ENCODE measurements at regions not wholly inside any gene's neighbourhood (a gene's known extent, or its start where the extent isn't known, plus 50 kb on each side); places are given as distances from the start of the nearest gene placed in this dataset.

DNA sequence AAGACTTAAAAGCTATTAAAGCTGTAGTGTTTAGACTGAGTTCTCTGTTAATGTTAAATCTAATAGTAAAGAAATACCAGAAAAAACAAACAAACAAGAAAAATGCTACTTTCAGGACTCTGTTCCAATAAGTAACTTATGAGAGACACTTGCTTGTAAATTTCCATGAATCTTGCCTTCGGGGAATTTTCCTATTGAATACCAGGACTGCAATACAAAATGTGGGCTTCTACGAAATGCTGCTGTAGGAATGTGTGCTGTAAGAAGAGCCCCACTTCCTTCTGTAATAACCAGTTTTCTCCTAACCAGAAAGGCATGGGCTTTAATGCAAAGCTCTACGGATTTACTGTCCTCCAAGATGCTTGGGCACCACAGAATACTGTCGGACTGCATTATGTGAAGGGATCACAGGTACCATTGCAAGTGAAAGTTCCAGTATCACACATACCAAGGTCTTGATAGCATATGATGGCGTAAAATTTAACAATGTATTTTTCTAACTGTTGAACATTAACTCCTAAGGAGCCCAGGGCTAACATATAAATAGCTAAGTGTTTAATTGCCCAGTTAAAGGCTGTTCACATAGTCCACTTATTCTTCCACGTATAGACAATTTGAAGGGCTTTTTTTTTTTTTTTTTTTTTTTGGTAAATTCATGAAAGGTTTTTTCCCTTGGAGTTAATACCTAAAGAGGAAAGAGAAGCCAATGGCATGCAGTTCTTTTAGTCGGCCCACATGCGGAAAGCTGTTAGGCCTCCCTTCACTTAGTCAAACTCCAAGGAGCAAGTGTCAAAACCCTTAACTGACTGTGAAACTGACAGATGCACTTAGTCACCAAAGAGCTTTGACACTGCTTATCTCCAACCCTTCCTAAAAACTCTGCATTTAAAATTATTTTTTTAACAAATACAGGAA lies 564.0 kb upstream of the POU3F3 start:
- in situ Hi-C loops (cut with MboI), result no loop called here
- no peak for TF ChIP-seq EZH2 (IDR thresholded peaks at IDR 0.05; ENCODE audit: insufficient read depth, poor library complexity, severe bottlenecking)
- TF ChIP-seq EZH2phosphoT487 (IDR thresholded peaks at IDR 0.05; ENCODE audit: insufficient read depth, low read depth), result no peak
- WGBS, 2 experiments (ENCODE audit: low coverage in 1 of 2, low lambda C conversion rate in 2 of 2, missing lambda C conversion rate in 2 of 2), result 37 to 38% methylated on average over 8 of the region's 8 CpGs

DNA sequence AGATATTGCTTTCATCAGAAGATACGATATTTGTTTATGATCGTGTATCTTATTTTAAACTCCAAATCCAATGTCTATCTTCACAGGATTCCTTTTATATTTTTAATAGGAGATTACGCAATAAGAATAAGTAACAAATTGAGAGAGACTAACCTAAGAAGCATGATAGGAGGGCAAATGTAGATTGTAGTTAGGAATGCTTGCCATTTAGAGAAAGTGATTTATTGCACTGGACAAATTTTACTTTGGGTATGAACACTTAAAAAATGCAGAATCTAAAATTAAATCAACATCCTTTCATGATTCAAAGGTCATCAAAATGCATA lies 563.4 kb upstream of the POU3F3 start:
- no peaks in the 10 kb centered on the region for H4K20me1 ChIP-seq (ENCODE audit: insufficient read depth)
- H3K4me3 ChIP-seq, result no peak overlapping the region
- no peak overlapping the region for H2AFZ ChIP-seq
- H3F3A ChIP-seq (ENCODE audit: insufficient read depth), result no peaks in the 10 kb centered on the region
- no peaks in the 10 kb centered on the region for H3K79me2 ChIP-seq (ENCODE audit: insufficient read depth)
- H3K9me2 ChIP-seq (ENCODE audit: insufficient read depth), result no peaks in the 10 kb centered on the region
- H3K36me3 ChIP-seq (ENCODE audit: low read depth), result no peaks in the 10 kb centered on the region
- TF ChIP-seq EZH2phosphoT487 (IDR thresholded peaks at IDR 0.05; ENCODE audit: insufficient read depth, low read depth) (no peak), EZH2 (IDR thresholded peaks at IDR 0.05; ENCODE audit: insufficient read depth, poor library complexity, severe bottlenecking) (no peak)
- no peak overlapping the region for H3K27ac ChIP-seq
- no peak overlapping the region for H3K9ac ChIP-seq
- no peaks in the 10 kb centered on the region for H3K4me1 ChIP-seq (ENCODE audit: insufficient read depth)
- H3K9me3 ChIP-seq (ENCODE audit: low read depth), result no peaks in the 10 kb centered on the region
- H3K4me2 ChIP-seq (ENCODE audit: unreplicated experiment), result no peak overlapping the region
- in situ Hi-C loops (cut with MboI), result no loop called here
- no peaks in the 10 kb centered on the region for H3K27me3 ChIP-seq (replicated peaks; ENCODE audit: insufficient read depth)
- no peak for DNase-seq
- 57 to 63% methylated on average over 3 of the region's 3 CpGs for WGBS, 2 experiments (ENCODE audit: low coverage in 1 of 2, low lambda C conversion rate in 2 of 2, missing lambda C conversion rate in 2 of 2)

More for the DNA sequence above, 564.0 kb upstream of the POU3F3 start:
- Histone ChIP-seq H3K27me3 (replicated peaks; ENCODE audit: insufficient read depth) (no peaks in the 10 kb centered on the region), H3F3A (ENCODE audit: insufficient read depth) (no peaks in the 10 kb centered on the region), H4K20me1 (ENCODE audit: insufficient read depth) (no peaks in the 10 kb centered on the region), H3K36me3 (ENCODE audit: low read depth) (no peaks in the 10 kb centered on the region), H3K4me1 (ENCODE audit: insufficient read depth) (no peaks in the 10 kb centered on the region), H2AFZ (no peak overlapping the region), H3K9ac (no peak overlapping the region), H3K9me2 (ENCODE audit: insufficient read depth) (no peaks in the 10 kb centered on the region), H3K27ac (no peak overlapping the region), H3K79me2 (ENCODE audit: insufficient read depth) (no peaks in the 10 kb centered on the region), H3K9me3 (ENCODE audit: low read depth) (no peaks in the 10 kb centered on the region), H3K4me3 (no peak overlapping the region), H3K4me2 (ENCODE audit: unreplicated experiment) (no peak overlapping the region)
- DNase-seq, result no peak

DNA sequence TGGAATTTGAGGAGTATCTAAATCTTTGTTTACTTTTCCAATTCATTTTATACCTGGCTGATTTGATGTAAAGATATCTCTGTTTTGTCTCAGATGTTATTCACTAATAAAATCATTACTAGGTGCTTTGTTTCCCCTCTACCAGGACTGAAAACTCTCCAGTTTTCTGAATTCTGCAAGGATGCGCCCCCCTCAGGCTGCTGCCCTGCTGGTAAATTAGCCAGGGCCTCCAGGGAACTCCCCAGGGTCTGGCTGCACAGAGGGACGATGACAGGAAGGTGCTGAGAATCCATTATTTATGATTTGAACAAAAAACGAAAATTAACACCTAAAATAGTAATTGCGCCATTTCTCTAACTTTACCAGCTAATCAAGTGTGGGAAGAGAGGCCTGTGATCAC lies 541.2 kb upstream of the POU3F3 start:
- in situ Hi-C loops (cut with MboI), result no loop called here
- Histone ChIP-seq H3K9me3 (ENCODE audit: low read depth) (no peaks in the 10 kb centered on the region), H3F3A (ENCODE audit: insufficient read depth) (no peaks in the 10 kb centered on the region), H3K9ac (no peak overlapping the region), H3K36me3 (ENCODE audit: low read depth) (no peaks in the 10 kb centered on the region), H3K4me2 (ENCODE audit: unreplicated experiment) (no peak overlapping the region), H2AFZ (no peak overlapping the region), H3K79me2 (ENCODE audit: insufficient read depth) (no peaks in the 10 kb centered on the region), H3K4me3 (no peak overlapping the region), H3K27ac (no peak overlapping the region), H3K27me3 (replicated peaks; ENCODE audit: insufficient read depth) (no peaks in the 10 kb centered on the region), H3K9me2 (ENCODE audit: insufficient read depth) (no peaks in the 10 kb centered on the region), H3K4me1 (ENCODE audit: insufficient read depth) (no peaks in the 10 kb centered on the region), H4K20me1 (ENCODE audit: insufficient read depth) (no peaks in the 10 kb centered on the region)
- WGBS, 2 experiments (ENCODE audit: low coverage in 1 of 2, low lambda C conversion rate in 2 of 2, missing lambda C conversion rate in 2 of 2), result 27 to 29% methylated on average over 4 of the region's 4 CpGs
- no peak for DNase-seq
- no peak for TF ChIP-seq EZH2phosphoT487 (IDR thresholded peaks at IDR 0.05; ENCODE audit: insufficient read depth, low read depth)
- TF ChIP-seq EZH2 (IDR thresholded peaks at IDR 0.05; ENCODE audit: insufficient read depth, poor library complexity, severe bottlenecking), result no peak

DNA sequence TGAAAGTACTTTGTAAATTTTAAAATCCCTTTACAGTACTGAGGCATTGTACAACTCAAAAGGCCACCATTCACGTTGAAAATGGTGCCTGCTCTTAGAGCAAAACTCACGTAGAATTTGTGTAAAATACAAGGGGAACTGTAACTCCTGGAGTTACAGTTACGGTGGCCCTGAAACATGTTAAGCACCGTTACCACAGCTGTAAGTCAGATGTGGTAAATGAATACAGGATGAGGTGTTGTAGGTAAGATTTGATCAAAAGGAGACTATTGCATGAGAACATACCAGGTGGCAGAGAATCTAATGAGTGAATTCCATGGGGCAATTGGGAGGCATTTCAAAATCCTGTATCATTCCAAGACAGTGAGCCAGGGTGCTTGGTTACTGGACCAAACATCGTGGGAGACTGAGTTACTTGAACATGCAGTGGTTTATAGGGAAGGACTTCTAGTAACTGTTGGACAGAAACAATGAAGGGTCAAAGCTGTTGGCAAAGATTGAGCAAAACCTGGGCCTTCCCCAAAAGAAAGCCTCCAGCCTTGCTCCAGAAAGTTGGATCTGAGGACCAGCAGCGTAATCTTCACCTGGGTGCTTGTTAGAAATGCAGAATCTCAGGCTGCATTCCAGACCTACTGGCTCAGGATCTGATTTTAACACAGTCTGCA lies 535.8 kb upstream of the POU3F3 start:
- no peaks in the 10 kb centered on the region for H4K20me1 ChIP-seq (ENCODE audit: insufficient read depth)
- no peaks in the 10 kb centered on the region for H3F3A ChIP-seq (ENCODE audit: insufficient read depth)
- in situ Hi-C loops (cut with MboI), result no loop called here
- no peaks in the 10 kb centered on the region for H3K36me3 ChIP-seq (ENCODE audit: low read depth)
- no peaks in the 10 kb centered on the region for H3K9me2 ChIP-seq (ENCODE audit: insufficient read depth)
- TF ChIP-seq EZH2phosphoT487 (IDR thresholded peaks at IDR 0.05; ENCODE audit: insufficient read depth, low read depth) (no peak), EZH2 (IDR thresholded peaks at IDR 0.05; ENCODE audit: insufficient read depth, poor library complexity, severe bottlenecking) (no peak)
- no peaks in the 10 kb centered on the region for H3K9me3 ChIP-seq (ENCODE audit: low read depth)
- DNase-seq, result no peak
- H3K27ac ChIP-seq, result no peak overlapping the region
- no peaks in the 10 kb centered on the region for H3K27me3 ChIP-seq (replicated peaks; ENCODE audit: insufficient read depth)
- H3K4me2 ChIP-seq (ENCODE audit: unreplicated experiment), result no peak overlapping the region
- H3K4me3 ChIP-seq, result no peak overlapping the region
- H3K9ac ChIP-seq, result no peak overlapping the region
- WGBS, 2 experiments (ENCODE audit: low coverage in 1 of 2, low lambda C conversion rate in 2 of 2, missing lambda C conversion rate in 2 of 2), result 20 to 30% methylated on average over 6 of the region's 6 CpGs
- no peak overlapping the region for H2AFZ ChIP-seq
- no peaks in the 10 kb centered on the region for H3K4me1 ChIP-seq (ENCODE audit: insufficient read depth)
- no peaks in the 10 kb centered on the region for H3K79me2 ChIP-seq (ENCODE audit: insufficient read depth)

Measured in GM23248 (cell line).